Renal cortical epithelial cell (primary cell): ENCODE measurements at regions not wholly inside any gene's neighbourhood (a gene's known extent, or its start where the extent isn't known, plus 50 kb on each side); places are given as distances from the start of the nearest gene placed in this dataset.

Source experiments
- DNase-seq: peaks from one replicate; pipeline ENCODE4 v3.0.0-alpha.2; 2011; ENCODE audit warnings: low read depth

GRCh38 chr10:75294518-75294865, 58.7 kb upstream of the COMTD1 start:
- DNase-seq, result no peak

GRCh38 chr10:75294031-75294437, 58.3 kb upstream of the COMTD1 start:
- DNase-seq, result no peak

GRCh38 chr10:75293446-75293820, 57.7 kb upstream of the COMTD1 start:
- no peak for DNase-seq

GRCh38 chr10:75292794-75293445, 57.2 kb upstream of the COMTD1 start:
- no peak for DNase-seq

- DNase-seq, result no peak
Observed at GRCh38 chr10:75291805-75292204, 56.0 kb upstream of the COMTD1 start.

- DNase-seq, result no peak
Observed at GRCh38 chr10:75288140-75288711, 52.5 kb upstream of the COMTD1 start.

- no peak for DNase-seq
Observed at GRCh38 chr10:75287697-75288096, 51.9 kb upstream of the COMTD1 start.

- no peak for DNase-seq
Observed at GRCh38 chr10:75286901-75287300, 51.1 kb upstream of the COMTD1 start.
